Smooth muscle cell (in vitro differentiated cells): ENCODE measurements at regions not wholly inside any gene's neighbourhood (a gene's known extent, or its start where the extent isn't known, plus 50 kb on each side); places are given as distances from the start of the nearest gene placed in this dataset.
"Not testable (repeated sequence)": the region's sequence is repeated elsewhere in the genome, so short reads cannot be mapped to it uniquely, and the experiment has no call there.

Experiments used
- DNase-seq: peaks from one replicate; lab custom pipeline; 2025; ENCODE audit not compliant: unreplicated experiment; lab: John Stamatoyannopoulos, UW
- H2AFZ ChIP-seq: fragments of 200-600 bp; sonication (generic); 2 replicates; pipeline ENCODE4 v1.6.0; 2016; ENCODE audit warnings: antibody characterized with exemption, low read depth, mild to moderate bottlenecking
- H3F3A ChIP-seq: fragments of 200-600 bp; sonication (generic); 2 replicates; pipeline ENCODE4 v1.6.0; 2017; ENCODE audit warnings: antibody characterized with exemption, low read depth
- H3K27ac ChIP-seq: fragments of 200-600 bp; sonication (generic); 2 replicates; pipeline ENCODE4 v1.5.1; 2016; ENCODE audit warnings: low read depth, mild to moderate bottlenecking
- H3K27me3 ChIP-seq: fragments of 200-600 bp; sonication (generic); 2 replicates; pipeline ENCODE4 v1.6.1; 2016; ENCODE audit warnings: low read depth, mild to moderate bottlenecking
- H3K36me3 ChIP-seq: fragments of 200-600 bp; sonication (generic); 2 replicates; pipeline ENCODE4 v1.5.1; 2016; ENCODE audit warnings: low read depth
- H3K4me1 ChIP-seq: fragments of 200-600 bp; sonication (generic); 2 replicates; pipeline ENCODE4 v1.5.1; 2016; ENCODE audit warnings: low read depth
- H3K4me2 ChIP-seq: fragments of 200-600 bp; sonication (generic); 2 replicates; pipeline ENCODE4 v1.6.0; 2016; ENCODE audit warnings: mild to moderate bottlenecking
- H3K4me3 ChIP-seq: fragments of 200-600 bp; sonication (generic); 2 replicates; pipeline ENCODE4 v1.5.1; 2016; ENCODE audit warnings: mild to moderate bottlenecking
- H3K79me2 ChIP-seq: fragments of 200-600 bp; sonication (generic); 2 replicates; pipeline ENCODE4 v1.6.0; 2016; ENCODE audit warnings: low read depth, mild to moderate bottlenecking
- H3K9ac ChIP-seq: fragments of 200-600 bp; sonication (generic); 2 replicates; pipeline ENCODE4 v1.6.0; 2016; ENCODE audit warnings: low read depth
- H3K9me3 ChIP-seq: fragments of 200-600 bp; sonication (generic); replicated peaks from 2 replicates; pipeline ENCODE4 v1.5.1; 2016; ENCODE audit warnings: low read depth
- H4K20me1 ChIP-seq: fragments of 200-600 bp; sonication (generic); 2 replicates; pipeline ENCODE4 v1.6.0; 2016; ENCODE audit warnings: low read depth
- CTCF ChIP-seq: fragments of 200-600 bp; sonication (generic); IDR thresholded peaks from 2 replicates; pipeline ENCODE4 v1.5.1; 2017; ENCODE audit warnings: borderline replicate concordance, mild to moderate bottlenecking, antibody characterized with exemption; ENCODE audit not compliant: insufficient read depth, poor library complexity, severe bottlenecking
- WGBS: methylation state at CpG from one replicate; pipeline ENCODE4 v1.1.7; 2016; ENCODE audit warnings: low lambda C conversion rate; 5-methylcytosine and 5-hydroxymethylcytosine counted together

GRCh38 chr21:15128267-15128666, 63.5 kb upstream of the NRIP1 start:
- TF ChIP-seq CTCF, result no peak
- Histone ChIP-seq H3F3A (no peaks in the 10 kb centered on the region), H3K9me3 (no peaks in the 10 kb centered on the region), H2AFZ (no peak overlapping the region), H3K27ac (no peak overlapping the region), H3K4me1 (no peaks in the 10 kb centered on the region), H3K36me3 (no peaks in the 10 kb centered on the region), H4K20me1 (no peaks in the 10 kb centered on the region), H3K79me2 (no peaks in the 10 kb centered on the region), H3K4me3 (no peak overlapping the region), H3K27me3 (no peaks in the 10 kb centered on the region), H3K9ac (no peak overlapping the region), H3K4me2 (no peak overlapping the region)
- no peak for DNase-seq
- 79% methylated on average over 1 of the region's 1 CpG for WGBS

GRCh38 chr21:15128714-15129113, 63.9 kb upstream of the NRIP1 start:
- H3K27me3 ChIP-seq, H3K79me2 ChIP-seq, H3K4me3 ChIP-seq, H3K9me3 ChIP-seq, DNase-seq, H4K20me1 ChIP-seq, H3F3A ChIP-seq, H3K4me2 ChIP-seq, H3K36me3 ChIP-seq, H3K4me1 ChIP-seq, H2AFZ ChIP-seq, H3K27ac ChIP-seq, H3K9ac ChIP-seq: not testable (repeated sequence)

GRCh38 chr21:15130326-15130725, 65.5 kb upstream of the NRIP1 start:
- H3K27ac ChIP-seq, result no peak overlapping the region
- no peak overlapping the region for H3K4me3 ChIP-seq
- no peak overlapping the region for H3K4me2 ChIP-seq
- H3F3A ChIP-seq, result no peaks in the 10 kb centered on the region
- H3K27me3 ChIP-seq, result no peaks in the 10 kb centered on the region
- TF ChIP-seq CTCF, result no peak
- no peaks in the 10 kb centered on the region for H3K9me3 ChIP-seq
- 80% methylated on average over 6 of the region's 6 CpGs for WGBS
- H3K9ac ChIP-seq, result no peak overlapping the region
- H3K4me1 ChIP-seq, result no peaks in the 10 kb centered on the region
- no peak overlapping the region for H2AFZ ChIP-seq
- H3K79me2 ChIP-seq, result no peaks in the 10 kb centered on the region
- no peak for DNase-seq
- H4K20me1 ChIP-seq, result no peaks in the 10 kb centered on the region
- H3K36me3 ChIP-seq, result no peaks in the 10 kb centered on the region

DNA sequence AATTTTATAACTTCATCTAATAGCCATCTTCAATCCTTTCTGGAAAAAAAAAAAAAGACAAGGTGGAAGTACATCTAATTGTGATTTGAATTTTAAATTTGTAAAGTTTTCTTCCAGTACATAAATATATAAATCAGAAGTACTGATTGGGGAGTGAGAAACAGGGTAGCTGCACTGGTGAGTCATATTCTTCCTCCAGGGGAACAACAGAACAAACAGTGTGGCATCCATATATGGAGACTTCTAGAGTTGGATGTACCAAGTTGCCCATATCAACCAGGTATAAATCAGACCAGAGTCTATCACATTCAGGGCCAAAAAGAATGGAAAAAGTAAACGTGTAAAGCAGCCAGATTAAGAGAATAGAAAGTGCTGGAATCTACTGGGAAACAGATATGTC, 66.0 kb upstream of the NRIP1 start:
- Histone ChIP-seq H3K4me3 (no peak overlapping the region), H3K9me3 (no peaks in the 10 kb centered on the region), H3K4me1 (no peaks in the 10 kb centered on the region), H2AFZ (no peak overlapping the region), H3K36me3 (no peaks in the 10 kb centered on the region), H4K20me1 (no peaks in the 10 kb centered on the region), H3K4me2 (no peak overlapping the region), H3F3A (no peaks in the 10 kb centered on the region), H3K79me2 (no peaks in the 10 kb centered on the region), H3K27ac (no peak overlapping the region), H3K9ac (no peak overlapping the region), H3K27me3 (no peaks in the 10 kb centered on the region)
- no peak for DNase-seq
- 79% methylated on average over 1 of the region's 1 CpG for WGBS
- no peak for TF ChIP-seq CTCF
